ENCODE measurements at regions not wholly inside any gene's neighbourhood (a gene's known extent, or its start where the extent isn't known, plus 50 kb on each side); places are given as distances from the start of the nearest gene placed in this dataset.

GRCh38 chr4:98765771-98766170 is 107.4 kb upstream of the TSPAN5 start:
- DNase-seq (ENCODE audit: low read depth in 2 of 2): no peak

GRCh38 chr4:98758182-98758581 is 99.8 kb upstream of the TSPAN5 start:
- DNase-seq (ENCODE audit: low read depth in 2 of 2): no peak

- no peak for DNase-seq (ENCODE audit: low read depth in 2 of 2)
Observed at GRCh38 chr4:98754736-98755135, 96.3 kb upstream of the TSPAN5 start.

- no peak for DNase-seq (ENCODE audit: low read depth in 2 of 2)
Observed at GRCh38 chr4:98749206-98749605, 90.8 kb upstream of the TSPAN5 start.

GRCh38 chr4:98748609-98749008 is 90.2 kb upstream of the TSPAN5 start:
- DNase-seq (ENCODE audit: low read depth in 2 of 2): no peak

GRCh38 chr4:98747393-98748091 is 89.1 kb upstream of the TSPAN5 start:
- no peak for DNase-seq (ENCODE audit: low read depth in 2 of 2)

- DNase-seq (ENCODE audit: low read depth in 2 of 2): no peak
Observed at GRCh38 chr4:98746936-98747335, 88.5 kb upstream of the TSPAN5 start.

GRCh38 chr4:98746530-98746929 is 88.1 kb upstream of the TSPAN5 start:
- no peak for DNase-seq (ENCODE audit: low read depth in 2 of 2)

GRCh38 chr4:98745366-98745765 is 87.0 kb upstream of the TSPAN5 start:
- DNase-seq (ENCODE audit: low read depth in 2 of 2): no peak

- no peak for DNase-seq (ENCODE audit: low read depth in 2 of 2)
Observed at GRCh38 chr4:98744372-98745150, 86.2 kb upstream of the TSPAN5 start.

- DNase-seq (ENCODE audit: low read depth in 2 of 2): no peak
Observed at GRCh38 chr4:98741952-98742351, 83.5 kb upstream of the TSPAN5 start.

GRCh38 chr4:98739751-98740150 is 81.3 kb upstream of the TSPAN5 start:
- no peak for DNase-seq (ENCODE audit: low read depth in 2 of 2)

- DNase-seq (ENCODE audit: low read depth in 2 of 2): no peak
Observed at GRCh38 chr4:98733601-98734000, 75.2 kb upstream of the TSPAN5 start.

GRCh38 chr4:98728871-98729270 is 70.5 kb upstream of the TSPAN5 start:
- no peak for DNase-seq (ENCODE audit: low read depth in 2 of 2)

- DNase-seq (ENCODE audit: low read depth in 2 of 2): no peak
Observed at GRCh38 chr4:98728433-98728832, 70.0 kb upstream of the TSPAN5 start.

GRCh38 chr4:98722000-98722399 is 63.6 kb upstream of the TSPAN5 start:
- no peak for DNase-seq (ENCODE audit: low read depth in 2 of 2)

- no peak for DNase-seq (ENCODE audit: low read depth in 2 of 2)
Observed at GRCh38 chr4:98720871-98721480, 62.6 kb upstream of the TSPAN5 start.

GRCh38 chr4:98716796-98717195 is 58.4 kb upstream of the TSPAN5 start:
- DNase-seq (ENCODE audit: low read depth in 2 of 2): no peak

- no peak for DNase-seq (ENCODE audit: low read depth in 2 of 2)
Observed at GRCh38 chr4:98712607-98713006, 54.2 kb upstream of the TSPAN5 start.

GRCh38 chr4:98711526-98711925 is 53.1 kb upstream of the TSPAN5 start:
- no peak for DNase-seq (ENCODE audit: low read depth in 2 of 2)

- no peak for DNase-seq (ENCODE audit: low read depth in 2 of 2)
Observed at GRCh38 chr4:98710831-98711230, 52.4 kb upstream of the TSPAN5 start.

Measured in stimulated activated CD8-positive, alpha-beta memory T cell treated with anti-CD3 and anti-CD28 coated beads, Interleukin-2, amount 100 ng/mL, for 1 hour (primary cell).